Nephron progenitor cell (in vitro differentiated cells): ENCODE measurements at regions not wholly inside any gene's neighbourhood (a gene's known extent, or its start where the extent isn't known, plus 50 kb on each side); places are given as distances from the start of the nearest gene placed in this dataset.

ENCODE experiments used
- DNase-seq: peaks from one replicate; pipeline ENCODE4 v3.0.0; 2021
- H3K27ac Mint-ChIP-seq: 2 replicates; pipeline ENCODE4 v1.8.0; 2021; ENCODE audit warnings: mild to moderate bottlenecking, moderate library complexity, mixed read lengths
- H3K27me3 Mint-ChIP-seq: 2 replicates; pipeline ENCODE4 v1.8.0; 2021; ENCODE audit warnings: mild to moderate bottlenecking, low read depth, mixed read lengths; ENCODE audit not compliant: poor library complexity
- H3K36me3 Mint-ChIP-seq: 2 replicates; pipeline ENCODE4 v1.8.0; 2021; ENCODE audit warnings: low read depth, mixed read lengths
- H3K4me1 Mint-ChIP-seq: 2 replicates; pipeline ENCODE4 v1.8.0; 2021; ENCODE audit warnings: mixed read lengths
- H3K4me3 Mint-ChIP-seq: 2 replicates; pipeline ENCODE4 v1.8.0; 2021; ENCODE audit warnings: mild to moderate bottlenecking, moderate library complexity, mixed read lengths
- H3K9me3 Mint-ChIP-seq: 2 replicates; pipeline ENCODE4 v1.8.0; 2021; ENCODE audit warnings: mild to moderate bottlenecking, moderate library complexity, mixed read lengths
- CTCF ChIP-seq: fragments of 200-600 bp; sonication (generic); IDR thresholded peaks from 2 replicates; pipeline ENCODE4 v1.5.0; 2021; ENCODE audit warnings: antibody characterized with exemption

- Mint-ChIP-seq H3K4me1 (peaks cover 56% of the 10 kb centered on the region), H3K9me3 (peaks cover 12% of the 10 kb centered on the region), H3K27me3 (peaks cover 16% of the 10 kb centered on the region), H3K27ac (no peak overlapping the region), H3K4me3 (no peak overlapping the region), H3K36me3 (no peaks in the 10 kb centered on the region)
- DNase-seq = no peak
- no peak for TF ChIP-seq CTCF
Observed at GRCh38 chr10:131730771-131731497, 169.9 kb upstream of the PPP2R2D start.

- DNase-seq = no peak
- peaks cover 10% of the 10 kb centered on the region for H3K27me3 Mint-ChIP-seq
- H3K36me3 Mint-ChIP-seq = no peaks in the 10 kb centered on the region
- no peak for TF ChIP-seq CTCF
- H3K4me1 Mint-ChIP-seq = peaks cover 45% of the 10 kb centered on the region
- no peak overlapping the region for H3K4me3 Mint-ChIP-seq
- H3K27ac Mint-ChIP-seq = no peak overlapping the region
- H3K9me3 Mint-ChIP-seq = peaks cover 12% of the 10 kb centered on the region
Observed at GRCh38 chr10:131731780-131732630, 168.8 kb upstream of the PPP2R2D start.

GRCh38 chr10:131732631-131733127, 168.1 kb upstream of the PPP2R2D start:
- peaks cover 12% of the 10 kb centered on the region for H3K9me3 Mint-ChIP-seq
- H3K4me1 Mint-ChIP-seq = peaks cover 38% of the 10 kb centered on the region
- no peak overlapping the region for H3K27ac Mint-ChIP-seq
- no peak overlapping the region for H3K4me3 Mint-ChIP-seq
- peaks cover 4% of the 10 kb centered on the region for H3K27me3 Mint-ChIP-seq
- TF ChIP-seq CTCF = no peak
- no peaks in the 10 kb centered on the region for H3K36me3 Mint-ChIP-seq
- DNase-seq = no peak

- H3K4me1 Mint-ChIP-seq = peaks cover 35% of the 10 kb centered on the region
- H3K4me3 Mint-ChIP-seq = no peak overlapping the region
- H3K9me3 Mint-ChIP-seq = peaks cover 12% of the 10 kb centered on the region
- DNase-seq = no peak
- H3K27me3 Mint-ChIP-seq = peaks cover 4% of the 10 kb centered on the region
- H3K36me3 Mint-ChIP-seq = no peaks in the 10 kb centered on the region
- TF ChIP-seq CTCF = no peak
- no peak overlapping the region for H3K27ac Mint-ChIP-seq
Observed at GRCh38 chr10:131733596-131733995, 167.2 kb upstream of the PPP2R2D start.

- no peak for TF ChIP-seq CTCF
- peaks cover 22% of the 10 kb centered on the region for H3K9me3 Mint-ChIP-seq
- peaks cover 4% of the 10 kb centered on the region for H3K27me3 Mint-ChIP-seq
- DNase-seq = no peak
- H3K4me1 Mint-ChIP-seq = peaks cover 33% of the 10 kb centered on the region
- no peaks in the 10 kb centered on the region for H3K36me3 Mint-ChIP-seq
- H3K4me3 Mint-ChIP-seq = no peak overlapping the region
- H3K27ac Mint-ChIP-seq = no peak overlapping the region
Observed at GRCh38 chr10:131735577-131735976, 165.2 kb upstream of the PPP2R2D start.
